HEK293 (cell line): ENCODE measurements at regions not wholly inside any gene's neighbourhood (a gene's known extent, or its start where the extent isn't known, plus 50 kb on each side); places are given as distances from the start of the nearest gene placed in this dataset.

Experiments used
- TCF7L2 ChIP-seq: IDR thresholded peaks from 2 replicates; pipeline ENCODE4 v1.6.1; 2011; ENCODE audit warnings: low read depth, mild to moderate bottlenecking, inconsistent platforms, low read length, moderate library complexity, borderline replicate concordance
- ZEB2 ChIP-seq: fragments of 450-650 bp; formaldehyde crosslinking; IDR thresholded peaks from 2 replicates; pipeline ENCODE4 v1.5.1; 2016; ENCODE audit warnings: missing biosample characterization, missing genetic modification characterization
- ZNF10 ChIP-seq: fragments of 450-650 bp; formaldehyde crosslinking; IDR thresholded peaks from 2 replicates; pipeline ENCODE4 v1.5.1; 2017; ENCODE audit warnings: missing biosample characterization, missing genetic modification characterization
- ZNF184 ChIP-seq: fragments of 450-650 bp; IDR thresholded peaks from 2 replicates; pipeline ENCODE4 v1.5.1; 2018; ENCODE audit warnings: missing biosample characterization, mild to moderate bottlenecking, missing genetic modification characterization
- ZNF311 ChIP-seq: fragments of 450-650 bp; formaldehyde crosslinking; IDR thresholded peaks from 2 replicates; pipeline ENCODE4 v1.5.1; 2017; ENCODE audit warnings: missing biosample characterization, missing genetic modification characterization, borderline replicate concordance
- ZNF416 ChIP-seq: fragments of 450-650 bp; formaldehyde crosslinking; IDR thresholded peaks from 2 replicates; pipeline ENCODE4 v1.5.1; 2016; ENCODE audit warnings: missing biosample characterization, missing genetic modification characterization
- ZNF560 ChIP-seq: fragments of 450-650 bp; formaldehyde crosslinking; IDR thresholded peaks from 2 replicates; pipeline ENCODE4 v1.5.1; 2017; ENCODE audit warnings: missing biosample characterization, missing genetic modification characterization, borderline replicate concordance
- ZNF621 ChIP-seq: fragments of 450-650 bp; formaldehyde crosslinking; IDR thresholded peaks from 2 replicates; pipeline ENCODE4 v1.5.1; 2017; ENCODE audit warnings: missing biosample characterization, missing genetic modification characterization
- TF ChIP-seq, protein P1 (sequence below): fragments of 450-650 bp; formaldehyde crosslinking; IDR thresholded peaks from 2 replicates; pipeline ENCODE4 v1.5.1; 2016; ENCODE audit warnings: missing biosample characterization, missing genetic modification characterization
- TF ChIP-seq, protein P2 (sequence below): fragments of 450-650 bp; formaldehyde crosslinking; IDR thresholded peaks from 2 replicates; pipeline ENCODE4 v1.5.1; 2017; ENCODE audit warnings: missing biosample characterization, missing genetic modification characterization
- TF ChIP-seq, protein P3 (sequence below): fragments of 450-650 bp; formaldehyde crosslinking; IDR thresholded peaks from 2 replicates; pipeline ENCODE4 v1.5.1; 2016; ENCODE audit warnings: missing biosample characterization, missing genetic modification characterization, low read depth
- TF ChIP-seq, protein P4 (sequence below): fragments of 450-650 bp; formaldehyde crosslinking; IDR thresholded peaks from 2 replicates; pipeline ENCODE4 v1.5.1; 2016; ENCODE audit warnings: missing biosample characterization, missing genetic modification characterization, low read depth
- TF ChIP-seq, protein P5 (sequence below): fragments of 450-650 bp; formaldehyde crosslinking; IDR thresholded peaks from 2 replicates; pipeline ENCODE4 v1.5.1; 2016; ENCODE audit warnings: missing biosample characterization, missing genetic modification characterization

DNA sequence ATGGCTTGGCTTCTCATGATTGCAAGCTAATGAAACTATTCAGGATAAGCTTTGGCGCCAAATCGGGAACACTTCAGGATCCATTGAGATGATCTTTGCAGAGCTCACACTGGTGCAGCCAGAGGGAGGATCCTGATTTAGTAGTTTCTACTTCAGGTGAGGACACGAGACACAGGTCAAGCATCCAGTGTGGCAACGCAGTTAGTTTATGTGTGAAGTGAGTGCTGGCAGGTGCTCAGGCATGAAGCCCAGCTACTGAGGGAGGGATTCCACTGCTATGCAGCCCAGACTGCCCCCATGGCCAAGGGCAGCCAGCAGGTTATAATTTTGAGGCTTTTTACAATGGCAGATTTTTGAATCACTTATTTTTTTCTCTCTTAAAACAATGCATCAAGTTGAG, 113.5 kb upstream of the PCED1B start:
- TF ChIP-seq, protein P1, sequence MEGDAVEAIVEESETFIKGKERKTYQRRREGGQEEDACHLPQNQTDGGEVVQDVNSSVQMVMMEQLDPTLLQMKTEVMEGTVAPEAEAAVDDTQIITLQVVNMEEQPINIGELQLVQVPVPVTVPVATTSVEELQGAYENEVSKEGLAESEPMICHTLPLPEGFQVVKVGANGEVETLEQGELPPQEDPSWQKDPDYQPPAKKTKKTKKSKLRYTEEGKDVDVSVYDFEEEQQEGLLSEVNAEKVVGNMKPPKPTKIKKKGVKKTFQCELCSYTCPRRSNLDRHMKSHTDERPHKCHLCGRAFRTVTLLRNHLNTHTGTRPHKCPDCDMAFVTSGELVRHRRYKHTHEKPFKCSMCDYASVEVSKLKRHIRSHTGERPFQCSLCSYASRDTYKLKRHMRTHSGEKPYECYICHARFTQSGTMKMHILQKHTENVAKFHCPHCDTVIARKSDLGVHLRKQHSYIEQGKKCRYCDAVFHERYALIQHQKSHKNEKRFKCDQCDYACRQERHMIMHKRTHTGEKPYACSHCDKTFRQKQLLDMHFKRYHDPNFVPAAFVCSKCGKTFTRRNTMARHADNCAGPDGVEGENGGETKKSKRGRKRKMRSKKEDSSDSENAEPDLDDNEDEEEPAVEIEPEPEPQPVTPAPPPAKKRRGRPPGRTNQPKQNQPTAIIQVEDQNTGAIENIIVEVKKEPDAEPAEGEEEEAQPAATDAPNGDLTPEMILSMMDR (tag by site-specific recombination) = no peak
- TF ChIP-seq ZNF621 (tag by site-specific recombination) (no peak), TCF7L2 (no peak), ZNF311 (no peak), ZNF416 (tag by site-specific recombination) (no peak), ZEB2 (tag by site-specific recombination) (no peak), ZNF560 (tag by site-specific recombination) (no peak), ZNF184 (tag by site-specific recombination) (no peak), ZNF10 (tag by site-specific recombination) (no peak)
- TF ChIP-seq, protein P2, sequence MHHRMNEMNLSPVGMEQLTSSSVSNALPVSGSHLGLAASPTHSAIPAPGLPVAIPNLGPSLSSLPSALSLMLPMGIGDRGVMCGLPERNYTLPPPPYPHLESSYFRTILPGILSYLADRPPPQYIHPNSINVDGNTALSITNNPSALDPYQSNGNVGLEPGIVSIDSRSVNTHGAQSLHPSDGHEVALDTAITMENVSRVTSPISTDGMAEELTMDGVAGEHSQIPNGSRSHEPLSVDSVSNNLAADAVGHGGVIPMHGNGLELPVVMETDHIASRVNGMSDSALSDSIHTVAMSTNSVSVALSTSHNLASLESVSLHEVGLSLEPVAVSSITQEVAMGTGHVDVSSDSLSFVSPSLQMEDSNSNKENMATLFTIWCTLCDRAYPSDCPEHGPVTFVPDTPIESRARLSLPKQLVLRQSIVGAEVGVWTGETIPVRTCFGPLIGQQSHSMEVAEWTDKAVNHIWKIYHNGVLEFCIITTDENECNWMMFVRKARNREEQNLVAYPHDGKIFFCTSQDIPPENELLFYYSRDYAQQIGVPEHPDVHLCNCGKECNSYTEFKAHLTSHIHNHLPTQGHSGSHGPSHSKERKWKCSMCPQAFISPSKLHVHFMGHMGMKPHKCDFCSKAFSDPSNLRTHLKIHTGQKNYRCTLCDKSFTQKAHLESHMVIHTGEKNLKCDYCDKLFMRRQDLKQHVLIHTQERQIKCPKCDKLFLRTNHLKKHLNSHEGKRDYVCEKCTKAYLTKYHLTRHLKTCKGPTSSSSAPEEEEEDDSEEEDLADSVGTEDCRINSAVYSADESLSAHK = no peak
- TF ChIP-seq, protein P3, sequence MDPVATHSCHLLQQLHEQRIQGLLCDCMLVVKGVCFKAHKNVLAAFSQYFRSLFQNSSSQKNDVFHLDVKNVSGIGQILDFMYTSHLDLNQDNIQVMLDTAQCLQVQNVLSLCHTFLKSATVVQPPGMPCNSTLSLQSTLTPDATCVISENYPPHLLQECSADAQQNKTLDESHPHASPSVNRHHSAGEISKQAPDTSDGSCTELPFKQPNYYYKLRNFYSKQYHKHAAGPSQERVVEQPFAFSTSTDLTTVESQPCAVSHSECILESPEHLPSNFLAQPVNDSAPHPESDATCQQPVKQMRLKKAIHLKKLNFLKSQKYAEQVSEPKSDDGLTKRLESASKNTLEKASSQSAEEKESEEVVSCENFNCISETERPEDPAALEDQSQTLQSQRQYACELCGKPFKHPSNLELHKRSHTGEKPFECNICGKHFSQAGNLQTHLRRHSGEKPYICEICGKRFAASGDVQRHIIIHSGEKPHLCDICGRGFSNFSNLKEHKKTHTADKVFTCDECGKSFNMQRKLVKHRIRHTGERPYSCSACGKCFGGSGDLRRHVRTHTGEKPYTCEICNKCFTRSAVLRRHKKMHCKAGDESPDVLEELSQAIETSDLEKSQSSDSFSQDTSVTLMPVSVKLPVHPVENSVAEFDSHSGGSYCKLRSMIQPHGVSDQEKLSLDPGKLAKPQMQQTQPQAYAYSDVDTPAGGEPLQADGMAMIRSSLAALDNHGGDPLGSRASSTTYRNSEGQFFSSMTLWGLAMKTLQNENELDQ (tag by site-specific recombination) = no peak
- TF ChIP-seq, protein P4, sequence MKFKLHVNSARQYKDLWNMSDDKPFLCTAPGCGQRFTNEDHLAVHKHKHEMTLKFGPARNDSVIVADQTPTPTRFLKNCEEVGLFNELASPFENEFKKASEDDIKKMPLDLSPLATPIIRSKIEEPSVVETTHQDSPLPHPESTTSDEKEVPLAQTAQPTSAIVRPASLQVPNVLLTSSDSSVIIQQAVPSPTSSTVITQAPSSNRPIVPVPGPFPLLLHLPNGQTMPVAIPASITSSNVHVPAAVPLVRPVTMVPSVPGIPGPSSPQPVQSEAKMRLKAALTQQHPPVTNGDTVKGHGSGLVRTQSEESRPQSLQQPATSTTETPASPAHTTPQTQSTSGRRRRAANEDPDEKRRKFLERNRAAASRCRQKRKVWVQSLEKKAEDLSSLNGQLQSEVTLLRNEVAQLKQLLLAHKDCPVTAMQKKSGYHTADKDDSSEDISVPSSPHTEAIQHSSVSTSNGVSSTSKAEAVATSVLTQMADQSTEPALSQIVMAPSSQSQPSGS (tag by site-specific recombination) = no peak
- TF ChIP-seq, protein P5, sequence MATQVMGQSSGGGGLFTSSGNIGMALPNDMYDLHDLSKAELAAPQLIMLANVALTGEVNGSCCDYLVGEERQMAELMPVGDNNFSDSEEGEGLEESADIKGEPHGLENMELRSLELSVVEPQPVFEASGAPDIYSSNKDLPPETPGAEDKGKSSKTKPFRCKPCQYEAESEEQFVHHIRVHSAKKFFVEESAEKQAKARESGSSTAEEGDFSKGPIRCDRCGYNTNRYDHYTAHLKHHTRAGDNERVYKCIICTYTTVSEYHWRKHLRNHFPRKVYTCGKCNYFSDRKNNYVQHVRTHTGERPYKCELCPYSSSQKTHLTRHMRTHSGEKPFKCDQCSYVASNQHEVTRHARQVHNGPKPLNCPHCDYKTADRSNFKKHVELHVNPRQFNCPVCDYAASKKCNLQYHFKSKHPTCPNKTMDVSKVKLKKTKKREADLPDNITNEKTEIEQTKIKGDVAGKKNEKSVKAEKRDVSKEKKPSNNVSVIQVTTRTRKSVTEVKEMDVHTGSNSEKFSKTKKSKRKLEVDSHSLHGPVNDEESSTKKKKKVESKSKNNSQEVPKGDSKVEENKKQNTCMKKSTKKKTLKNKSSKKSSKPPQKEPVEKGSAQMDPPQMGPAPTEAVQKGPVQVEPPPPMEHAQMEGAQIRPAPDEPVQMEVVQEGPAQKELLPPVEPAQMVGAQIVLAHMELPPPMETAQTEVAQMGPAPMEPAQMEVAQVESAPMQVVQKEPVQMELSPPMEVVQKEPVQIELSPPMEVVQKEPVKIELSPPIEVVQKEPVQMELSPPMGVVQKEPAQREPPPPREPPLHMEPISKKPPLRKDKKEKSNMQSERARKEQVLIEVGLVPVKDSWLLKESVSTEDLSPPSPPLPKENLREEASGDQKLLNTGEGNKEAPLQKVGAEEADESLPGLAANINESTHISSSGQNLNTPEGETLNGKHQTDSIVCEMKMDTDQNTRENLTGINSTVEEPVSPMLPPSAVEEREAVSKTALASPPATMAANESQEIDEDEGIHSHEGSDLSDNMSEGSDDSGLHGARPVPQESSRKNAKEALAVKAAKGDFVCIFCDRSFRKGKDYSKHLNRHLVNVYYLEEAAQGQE (tag by site-specific recombination) = no peak
